GM13976 (cell line): ENCODE measurements at regions not wholly inside any gene's neighbourhood (a gene's known extent, or its start where the extent isn't known, plus 50 kb on each side); places are given as distances from the start of the nearest gene placed in this dataset.
"Not testable (repeated sequence)": the region's sequence is repeated elsewhere in the genome, so short reads cannot be mapped to it uniquely, and the experiment has no call there.

Experiments used
- DNase-seq: peaks from one replicate; pipeline ENCODE4 v3.0.0; 2012; ENCODE audit warnings: low spot score
- CTCF ChIP-seq: IDR thresholded peaks from 2 replicates; pipeline ENCODE4 v1.5.1; 2012; ENCODE audit warnings: borderline replicate concordance, mild to moderate bottlenecking; ENCODE audit not compliant: insufficient read depth; ENCODE audit errors: extremely low read depth, missing control alignments, control extremely low read depth
- in situ Hi-C: fragments of 300-500 bp; cut with MboI; formaldehyde crosslinking; loops from one replicate; pipeline ENCODE4 v1.12.0; 2022; ENCODE audit warnings: low sequenced_read_pairs, mixed read lengths, inconsistent platforms; ENCODE audit not compliant: unreplicated experiment

DNA sequence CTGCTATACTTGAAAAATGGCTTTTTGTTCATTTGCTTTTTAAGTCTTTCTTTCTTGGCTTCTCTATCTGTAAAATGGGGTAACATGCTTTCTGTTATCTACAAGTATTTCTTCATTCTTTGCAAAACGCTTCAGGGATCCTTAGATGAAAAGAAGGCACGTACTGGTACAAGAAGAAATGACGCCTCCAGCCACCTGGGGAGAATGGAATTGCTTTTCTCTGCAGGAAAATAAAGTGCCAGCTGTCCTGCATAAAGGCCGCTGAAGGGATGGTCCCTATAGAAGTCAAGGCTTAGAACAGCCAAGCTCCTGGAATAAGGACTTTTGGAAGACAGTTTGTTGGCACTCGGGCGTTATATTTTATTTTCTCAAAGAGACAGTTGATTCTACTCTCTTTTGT lies 210.8 kb upstream of the RASGEF1B start:
- no peak for DNase-seq
- in situ Hi-C loops: no loop called here
- TF ChIP-seq CTCF: no peak

DNA sequence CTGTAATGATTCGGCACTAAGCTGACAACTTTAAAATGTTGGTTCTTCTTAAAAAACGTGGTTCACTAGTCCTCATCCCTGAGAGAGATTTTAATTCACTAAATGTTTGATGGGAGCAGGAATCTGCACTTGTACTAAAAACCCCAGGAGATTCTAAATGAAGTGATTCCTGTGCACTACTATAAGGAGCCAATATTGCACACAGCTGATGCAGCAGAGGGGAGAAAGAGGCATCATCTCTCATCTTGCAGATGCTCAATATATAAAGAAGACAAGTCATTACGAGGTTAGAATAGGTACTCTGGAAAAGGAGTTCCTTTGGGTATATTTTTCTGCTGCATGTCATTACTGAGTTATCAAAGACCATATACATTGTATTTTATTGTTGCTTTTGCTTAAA lies 207.6 kb upstream of the RASGEF1B start:
- in situ Hi-C loops: no loop called here
- TF ChIP-seq CTCF: no peak
- DNase-seq: no peak

DNA sequence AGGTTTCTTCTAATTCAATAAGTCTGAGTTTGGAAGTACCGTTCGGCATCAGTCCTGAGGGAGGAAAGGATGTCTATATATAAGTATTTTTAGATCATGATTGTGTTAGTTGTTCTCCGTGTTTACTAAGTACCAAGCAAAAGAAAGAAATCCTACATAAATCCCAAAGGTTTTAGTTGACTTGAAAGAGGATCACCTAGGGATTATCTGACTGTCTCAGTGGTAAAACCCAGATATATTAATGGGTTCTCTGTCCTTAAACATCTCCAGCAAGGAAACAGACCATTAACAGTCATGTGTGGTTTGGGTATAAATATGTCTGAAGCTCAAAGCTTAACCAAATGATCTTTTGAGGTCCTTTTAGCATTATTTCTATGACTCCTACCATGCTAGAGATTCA lies 207.1 kb upstream of the RASGEF1B start:
- TF ChIP-seq CTCF: no peak
- in situ Hi-C loops: no loop called here
- no peak for DNase-seq

- DNase-seq: no peak
- TF ChIP-seq CTCF: no peak
- in situ Hi-C loops: no loop called here
Observed at GRCh38 chr4:81676537-81676936, 204.8 kb upstream of the RASGEF1B start.

GRCh38 chr4:81675791-81676393 lies 204.2 kb upstream of the RASGEF1B start:
- in situ Hi-C loops: no loop called here
- TF ChIP-seq CTCF: no peak
- no peak for DNase-seq

- in situ Hi-C loops: no loop called here
- no peak for DNase-seq
- no peak for TF ChIP-seq CTCF
Observed at GRCh38 chr4:81673961-81674360, 202.3 kb upstream of the RASGEF1B start.

DNA sequence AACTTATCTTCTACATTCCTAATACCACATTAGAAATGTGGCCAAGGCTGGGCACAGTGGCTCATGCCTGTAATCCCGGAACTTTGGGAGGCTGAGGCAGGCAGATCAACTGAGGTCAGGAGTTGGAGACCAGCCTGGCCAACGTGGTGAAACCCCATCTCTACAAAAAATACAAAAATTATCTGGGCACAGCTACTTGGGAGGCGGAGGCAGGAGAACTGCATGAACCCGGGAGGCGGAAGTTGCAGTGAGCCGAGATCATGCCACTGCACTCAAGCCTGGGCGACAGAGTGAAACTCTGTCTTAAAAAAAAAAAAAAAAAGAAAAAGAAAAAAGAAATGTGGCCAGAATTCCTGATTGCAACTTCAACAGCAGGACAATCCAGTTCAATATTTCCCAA lies 196.6 kb upstream of the RASGEF1B start:
- DNase-seq, in situ Hi-C loops: not testable (repeated sequence)

- no peak for DNase-seq
- in situ Hi-C loops: no loop called here
- TF ChIP-seq CTCF: no peak
Observed at GRCh38 chr4:81667539-81667938, 195.8 kb upstream of the RASGEF1B start.
